HEK293 (cell line): ENCODE measurements at regions not wholly inside any gene's neighbourhood (a gene's known extent, or its start where the extent isn't known, plus 50 kb on each side); places are given as distances from the start of the nearest gene placed in this dataset.

Experiments
- FEZF1 ChIP-seq: fragments of 450-650 bp; formaldehyde crosslinking; IDR thresholded peaks from 2 replicates; pipeline ENCODE4 v1.5.1; 2016; ENCODE audit warnings: missing biosample characterization, missing genetic modification characterization
- MYNN ChIP-seq: fragments of 450-650 bp; formaldehyde crosslinking; IDR thresholded peaks from 2 replicates; pipeline ENCODE4 v1.5.1; 2016; ENCODE audit warnings: missing biosample characterization, missing genetic modification characterization, borderline replicate concordance
- OSR2 ChIP-seq: fragments of 450-650 bp; formaldehyde crosslinking; IDR thresholded peaks from 2 replicates; pipeline ENCODE4 v1.5.1; 2016; ENCODE audit warnings: missing biosample characterization, missing genetic modification characterization
- PRDM6 ChIP-seq: fragments of 450-650 bp; formaldehyde crosslinking; IDR thresholded peaks from 2 replicates; pipeline ENCODE4 v1.5.1; 2017; ENCODE audit warnings: missing biosample characterization, missing genetic modification characterization
- REPIN1 ChIP-seq: fragments of 450-650 bp; formaldehyde crosslinking; IDR thresholded peaks from 2 replicates; pipeline ENCODE4 v1.5.1; 2017; ENCODE audit warnings: missing biosample characterization, missing genetic modification characterization, low read depth
- SP3 ChIP-seq: fragments of 450-650 bp; formaldehyde crosslinking; IDR thresholded peaks from 2 replicates; pipeline ENCODE4 v1.5.1; 2016; ENCODE audit warnings: missing biosample characterization, missing genetic modification characterization
- TRIM28 ChIP-seq: IDR thresholded peaks from 2 replicates; pipeline ENCODE4 v1.6.1; 2011; ENCODE audit warnings: low read length, control low read depth, borderline replicate concordance
- YY2 ChIP-seq: fragments of 450-650 bp; formaldehyde crosslinking; IDR thresholded peaks from 2 replicates; pipeline ENCODE4 v1.5.1; 2016; ENCODE audit warnings: missing biosample characterization, missing genetic modification characterization
- ZBTB17 ChIP-seq: fragments of 450-650 bp; formaldehyde crosslinking; IDR thresholded peaks from 2 replicates; pipeline ENCODE4 v1.5.1; 2016; ENCODE audit warnings: missing biosample characterization, missing genetic modification characterization
- ZFHX2 ChIP-seq: fragments of 450-650 bp; formaldehyde crosslinking; conservative IDR thresholded peaks from 2 replicates; pipeline ENCODE4 v1.5.1; 2016; ENCODE audit warnings: missing biosample characterization, missing genetic modification characterization
- ZIC2 ChIP-seq: fragments of 450-650 bp; formaldehyde crosslinking; IDR thresholded peaks from 2 replicates; pipeline ENCODE4 v1.5.1; 2016; ENCODE audit warnings: missing biosample characterization, missing genetic modification characterization
- ZNF10 ChIP-seq: fragments of 450-650 bp; formaldehyde crosslinking; IDR thresholded peaks from 2 replicates; pipeline ENCODE4 v1.5.1; 2017; ENCODE audit warnings: missing biosample characterization, missing genetic modification characterization
- ZNF138 ChIP-seq: fragments of 450-650 bp; formaldehyde crosslinking; IDR thresholded peaks from 2 replicates; pipeline ENCODE4 v1.5.1; 2016; ENCODE audit warnings: missing biosample characterization, missing genetic modification characterization, borderline replicate concordance
- ZNF157 ChIP-seq: fragments of 450-650 bp; formaldehyde crosslinking; IDR thresholded peaks from 2 replicates; pipeline ENCODE4 v1.5.1; 2016; ENCODE audit warnings: missing biosample characterization, missing genetic modification characterization
- ZNF223 ChIP-seq: fragments of 450-650 bp; formaldehyde crosslinking; IDR thresholded peaks from 2 replicates; pipeline ENCODE4 v1.5.1; 2016; ENCODE audit warnings: missing biosample characterization, missing genetic modification characterization
- ZNF266 ChIP-seq: fragments of 450-650 bp; formaldehyde crosslinking; IDR thresholded peaks from 2 replicates; pipeline ENCODE4 v1.5.1; 2016; ENCODE audit warnings: missing biosample characterization, missing genetic modification characterization, low read depth
- ZNF335 ChIP-seq: fragments of 450-650 bp; formaldehyde crosslinking; conservative IDR thresholded peaks from 2 replicates; pipeline ENCODE4 v1.5.1; 2016; ENCODE audit warnings: missing biosample characterization, missing genetic modification characterization
- ZNF404 ChIP-seq: fragments of 450-650 bp; formaldehyde crosslinking; IDR thresholded peaks from 2 replicates; pipeline ENCODE4 v1.5.1; 2017; ENCODE audit warnings: missing biosample characterization, missing genetic modification characterization
- ZNF48 ChIP-seq: fragments of 450-650 bp; formaldehyde crosslinking; IDR thresholded peaks from 2 replicates; pipeline ENCODE4 v1.5.1; 2016; ENCODE audit warnings: missing biosample characterization, missing genetic modification characterization
- ZNF626 ChIP-seq: fragments of 450-650 bp; sonication (Bioruptor Pico); formaldehyde crosslinking; IDR thresholded peaks from 2 replicates; pipeline ENCODE4 v1.5.1; 2018; ENCODE audit warnings: missing biosample characterization, missing genetic modification characterization, inconsistent platforms
- ZNF670 ChIP-seq: fragments of 450-650 bp; formaldehyde crosslinking; IDR thresholded peaks from 2 replicates; pipeline ENCODE4 v1.5.1; 2016; ENCODE audit warnings: missing biosample characterization, missing genetic modification characterization, low read depth
- ZNF747 ChIP-seq: fragments of 450-650 bp; formaldehyde crosslinking; IDR thresholded peaks from 2 replicates; pipeline ENCODE4 v1.5.1; 2016; ENCODE audit warnings: missing biosample characterization, missing genetic modification characterization
- ZNF76 ChIP-seq: fragments of 450-650 bp; formaldehyde crosslinking; IDR thresholded peaks from 2 replicates; pipeline ENCODE4; 2016; ENCODE audit warnings: low read depth, missing biosample characterization, missing genetic modification characterization, borderline replicate concordance
- ZSCAN16 ChIP-seq: fragments of 450-650 bp; formaldehyde crosslinking; IDR thresholded peaks from 2 replicates; pipeline ENCODE4 v1.5.1; 2016; ENCODE audit warnings: missing biosample characterization, missing genetic modification characterization
- ZSCAN4 ChIP-seq: fragments of 450-650 bp; formaldehyde crosslinking; IDR thresholded peaks from 2 replicates; pipeline ENCODE4 v1.5.1; 2017; ENCODE audit warnings: missing biosample characterization, missing genetic modification characterization
- TF ChIP-seq, protein P1 (sequence below): fragments of 450-650 bp; formaldehyde crosslinking; IDR thresholded peaks from 2 replicates; pipeline ENCODE4 v1.5.1; 2016; ENCODE audit warnings: missing biosample characterization, missing genetic modification characterization
- TF ChIP-seq, protein P2 (sequence below): fragments of 450-650 bp; formaldehyde crosslinking; IDR thresholded peaks from 2 replicates; pipeline ENCODE4 v1.5.1; 2017; ENCODE audit warnings: missing biosample characterization, missing genetic modification characterization
- TF ChIP-seq, protein P3 (sequence below): IDR thresholded peaks from 2 replicates; pipeline ENCODE4 v1.6.1; 2011; ENCODE audit warnings: mild to moderate bottlenecking, low read depth, low read length, borderline replicate concordance
- TF ChIP-seq, protein P4 (sequence below): fragments of 450-650 bp; formaldehyde crosslinking; IDR thresholded peaks from 2 replicates; pipeline ENCODE4 v1.5.1; 2017; ENCODE audit warnings: missing biosample characterization, mild to moderate bottlenecking, missing genetic modification characterization, moderate library complexity

DNA sequence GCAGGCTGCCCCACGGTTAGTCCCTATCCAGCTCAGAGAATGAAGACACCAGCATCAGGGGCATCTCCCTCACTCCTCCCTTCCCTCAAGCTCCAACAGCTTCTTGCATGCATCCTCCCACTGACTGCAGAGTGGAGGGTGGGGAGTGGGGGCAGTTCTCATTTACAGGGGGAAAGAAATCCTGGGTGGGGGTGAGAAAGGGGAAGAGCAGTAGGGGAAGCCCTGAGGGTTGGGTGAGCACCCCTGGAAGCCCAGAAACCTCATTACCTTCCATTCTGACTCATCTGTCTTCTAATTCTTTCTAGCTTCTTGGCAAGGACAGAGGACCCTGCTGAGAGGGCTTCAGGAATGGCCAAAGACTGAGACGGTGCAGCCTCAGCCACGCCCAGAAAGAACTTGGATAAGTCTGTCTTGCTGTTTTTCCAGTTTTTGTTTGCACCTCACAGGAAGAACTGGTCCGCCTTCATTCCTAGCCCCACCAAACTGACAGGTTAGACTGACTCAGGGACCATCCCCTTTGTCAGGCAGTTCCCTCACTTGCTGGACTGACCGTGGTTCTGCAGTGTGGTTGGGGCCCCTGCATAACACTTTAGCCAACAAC, 52.5 kb upstream of the WSB1 start (continued):
- TF ChIP-seq, protein P1, sequence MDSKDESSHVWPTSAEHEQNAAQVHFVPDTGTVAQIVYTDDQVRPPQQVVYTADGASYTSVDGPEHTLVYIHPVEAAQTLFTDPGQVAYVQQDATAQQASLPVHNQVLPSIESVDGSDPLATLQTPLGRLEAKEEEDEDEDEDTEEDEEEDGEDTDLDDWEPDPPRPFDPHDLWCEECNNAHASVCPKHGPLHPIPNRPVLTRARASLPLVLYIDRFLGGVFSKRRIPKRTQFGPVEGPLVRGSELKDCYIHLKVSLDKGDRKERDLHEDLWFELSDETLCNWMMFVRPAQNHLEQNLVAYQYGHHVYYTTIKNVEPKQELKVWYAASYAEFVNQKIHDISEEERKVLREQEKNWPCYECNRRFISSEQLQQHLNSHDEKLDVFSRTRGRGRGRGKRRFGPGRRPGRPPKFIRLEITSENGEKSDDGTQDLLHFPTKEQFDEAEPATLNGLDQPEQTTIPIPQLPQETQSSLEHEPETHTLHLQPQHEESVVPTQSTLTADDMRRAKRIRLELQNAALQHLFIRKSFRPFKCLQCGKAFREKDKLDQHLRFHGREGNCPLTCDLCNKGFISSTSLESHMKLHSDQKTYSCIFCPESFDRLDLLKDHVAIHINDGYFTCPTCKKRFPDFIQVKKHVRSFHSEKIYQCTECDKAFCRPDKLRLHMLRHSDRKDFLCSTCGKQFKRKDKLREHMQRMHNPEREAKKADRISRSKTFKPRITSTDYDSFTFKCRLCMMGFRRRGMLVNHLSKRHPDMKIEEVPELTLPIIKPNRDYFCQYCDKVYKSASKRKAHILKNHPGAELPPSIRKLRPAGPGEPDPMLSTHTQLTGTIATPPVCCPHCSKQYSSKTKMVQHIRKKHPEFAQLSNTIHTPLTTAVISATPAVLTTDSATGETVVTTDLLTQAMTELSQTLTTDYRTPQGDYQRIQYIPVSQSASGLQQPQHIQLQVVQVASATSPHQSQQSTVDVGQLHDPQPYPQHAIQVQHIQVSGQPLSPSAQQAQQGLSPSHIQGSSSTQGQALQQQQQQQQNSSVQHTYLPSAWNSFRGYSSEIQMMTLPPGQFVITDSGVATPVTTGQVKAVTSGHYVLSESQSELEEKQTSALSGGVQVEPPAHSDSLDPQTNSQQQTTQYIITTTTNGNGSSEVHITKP (tag by site-specific recombination): peak; percentile 65
- TF ChIP-seq ZNF747 (tag by site-specific recombination) (no peak), ZSCAN4 (tag by site-specific recombination) (no peak), ZNF157 (no peak), ZNF138 (tag by site-specific recombination) (no peak), REPIN1 (tag by site-specific recombination) (no peak), ZNF404 (tag by site-specific recombination) (no peak), ZNF48 (tag by site-specific recombination) (no peak), ZNF670 (no peak), YY2 (no peak), TRIM28 (no peak), ZBTB17 (tag by site-specific recombination) (no peak), MYNN (tag by site-specific recombination) (no peak), PRDM6 (tag by site-specific recombination) (no peak), ZNF335 (tag by site-specific recombination) (peak; percentile 73), ZNF76 (tag by site-specific recombination) (no peak), ZNF626 (no peak), ZFHX2 (tag by site-specific recombination) (peak; percentile 35), SP3 (tag by site-specific recombination) (no peak), OSR2 (tag by site-specific recombination) (0 out of 2 replicates have a peak, but pooled peaks have one; percentile 21), ZSCAN16 (tag by site-specific recombination) (no peak), ZNF266 (tag by site-specific recombination) (no peak), ZIC2 (peak; percentile 46; the same call in 1 of the 2 replicates), FEZF1 (tag by site-specific recombination) (no peak), ZNF10 (no peak), ZNF223 (tag by site-specific recombination) (no peak)
- TF ChIP-seq, protein P2, sequence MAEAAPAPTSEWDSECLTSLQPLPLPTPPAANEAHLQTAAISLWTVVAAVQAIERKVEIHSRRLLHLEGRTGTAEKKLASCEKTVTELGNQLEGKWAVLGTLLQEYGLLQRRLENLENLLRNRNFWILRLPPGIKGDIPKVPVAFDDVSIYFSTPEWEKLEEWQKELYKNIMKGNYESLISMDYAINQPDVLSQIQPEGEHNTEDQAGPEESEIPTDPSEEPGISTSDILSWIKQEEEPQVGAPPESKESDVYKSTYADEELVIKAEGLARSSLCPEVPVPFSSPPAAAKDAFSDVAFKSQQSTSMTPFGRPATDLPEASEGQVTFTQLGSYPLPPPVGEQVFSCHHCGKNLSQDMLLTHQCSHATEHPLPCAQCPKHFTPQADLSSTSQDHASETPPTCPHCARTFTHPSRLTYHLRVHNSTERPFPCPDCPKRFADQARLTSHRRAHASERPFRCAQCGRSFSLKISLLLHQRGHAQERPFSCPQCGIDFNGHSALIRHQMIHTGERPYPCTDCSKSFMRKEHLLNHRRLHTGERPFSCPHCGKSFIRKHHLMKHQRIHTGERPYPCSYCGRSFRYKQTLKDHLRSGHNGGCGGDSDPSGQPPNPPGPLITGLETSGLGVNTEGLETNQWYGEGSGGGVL (tag by site-specific recombination): peak; percentile 91
- TF ChIP-seq, protein P3, sequence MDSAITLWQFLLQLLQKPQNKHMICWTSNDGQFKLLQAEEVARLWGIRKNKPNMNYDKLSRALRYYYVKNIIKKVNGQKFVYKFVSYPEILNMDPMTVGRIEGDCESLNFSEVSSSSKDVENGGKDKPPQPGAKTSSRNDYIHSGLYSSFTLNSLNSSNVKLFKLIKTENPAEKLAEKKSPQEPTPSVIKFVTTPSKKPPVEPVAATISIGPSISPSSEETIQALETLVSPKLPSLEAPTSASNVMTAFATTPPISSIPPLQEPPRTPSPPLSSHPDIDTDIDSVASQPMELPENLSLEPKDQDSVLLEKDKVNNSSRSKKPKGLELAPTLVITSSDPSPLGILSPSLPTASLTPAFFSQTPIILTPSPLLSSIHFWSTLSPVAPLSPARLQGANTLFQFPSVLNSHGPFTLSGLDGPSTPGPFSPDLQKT: no peak
- TF ChIP-seq, protein P4, sequence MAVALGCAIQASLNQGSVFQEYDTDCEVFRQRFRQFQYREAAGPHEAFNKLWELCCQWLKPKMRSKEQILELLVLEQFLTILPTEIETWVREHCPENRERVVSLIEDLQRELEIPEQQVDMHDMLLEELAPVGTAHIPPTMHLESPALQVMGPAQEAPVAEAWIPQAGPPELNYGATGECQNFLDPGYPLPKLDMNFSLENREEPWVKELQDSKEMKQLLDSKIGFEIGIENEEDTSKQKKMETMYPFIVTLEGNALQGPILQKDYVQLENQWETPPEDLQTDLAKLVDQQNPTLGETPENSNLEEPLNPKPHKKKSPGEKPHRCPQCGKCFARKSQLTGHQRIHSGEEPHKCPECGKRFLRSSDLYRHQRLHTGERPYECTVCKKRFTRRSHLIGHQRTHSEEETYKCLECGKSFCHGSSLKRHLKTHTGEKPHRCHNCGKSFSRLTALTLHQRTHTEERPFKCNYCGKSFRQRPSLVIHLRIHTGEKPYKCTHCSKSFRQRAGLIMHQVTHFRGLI (tag by site-specific recombination): no peak
